Stimulated activated memory B cell treated with anti-CD40 and anti-IgM and Interleukin-4, amounts not matched to agents 10 μg/mL and 1 μg/mL and 100 μg/mL, for 72 hours (primary cell): ENCODE measurements at regions not wholly inside any gene's neighbourhood (a gene's known extent, or its start where the extent isn't known, plus 50 kb on each side); places are given as distances from the start of the nearest gene placed in this dataset.

ENCODE experiments used
- ATAC-seq: fragments of 150-1000 bp; cut with Tn5 transposase; 2 replicates; pipeline ENCODE4 v1.10.0; 2021
- H3K27ac Mint-ChIP-seq: one replicate; pipeline ENCODE4 v1.8.0; 2022; ENCODE audit warnings: mild to moderate bottlenecking, mixed read lengths
- H3K27me3 Mint-ChIP-seq: one replicate; pipeline ENCODE4 v1.8.0; 2022; ENCODE audit warnings: mixed read lengths
- H3K36me3 Mint-ChIP-seq: one replicate; pipeline ENCODE4 v1.8.0; 2022; ENCODE audit warnings: mixed read lengths
- H3K4me1 Mint-ChIP-seq: one replicate; pipeline ENCODE4 v1.8.0; 2022; ENCODE audit warnings: mixed read lengths
- H3K4me3 Mint-ChIP-seq: one replicate; pipeline ENCODE4 v1.8.0; 2022; ENCODE audit warnings: mild to moderate bottlenecking, moderate library complexity, mixed read lengths
- H3K9me3 Mint-ChIP-seq: one replicate; pipeline ENCODE4 v1.8.0; 2022; ENCODE audit warnings: mixed read lengths

- no peak for ATAC-seq
- Mint-ChIP-seq H3K27ac (no peak overlapping the region), H3K36me3 (no peaks in the 10 kb centered on the region), H3K4me3 (no peak overlapping the region), H3K4me1 (no peaks in the 10 kb centered on the region), H3K9me3 (peaks cover 12% of the 10 kb centered on the region), H3K27me3 (no peaks in the 10 kb centered on the region)
These were observed 120.7 kb upstream of the FOXQ1 start for GRCh38 chr6:1191141-1191630.

- no peak overlapping the region for H3K4me3 Mint-ChIP-seq
These were observed 121.5 kb upstream of the FOXQ1 start for GRCh38 chr6:1190366-1190765.

GRCh38 chr6:1188199-1188598 is 123.7 kb upstream of the FOXQ1 start:
- Mint-ChIP-seq H3K4me3 (no peak overlapping the region), H3K9me3 (no peaks in the 10 kb centered on the region), H3K27ac (no peak overlapping the region), H3K4me1 (no peaks in the 10 kb centered on the region), H3K27me3 (no peaks in the 10 kb centered on the region), H3K36me3 (no peaks in the 10 kb centered on the region)
- ATAC-seq = no peak

More at GRCh38 chr6:1190366-1190765, 121.5 kb upstream of the FOXQ1 start:
- Mint-ChIP-seq H3K9me3 (peaks cover 5% of the 10 kb centered on the region), H3K27me3 (no peaks in the 10 kb centered on the region), H3K36me3 (no peaks in the 10 kb centered on the region), H3K4me1 (no peaks in the 10 kb centered on the region), H3K27ac (no peak overlapping the region)
- ATAC-seq = no peak

- H3K4me1 Mint-ChIP-seq = no peaks in the 10 kb centered on the region
- no peaks in the 10 kb centered on the region for H3K27me3 Mint-ChIP-seq
- no peaks in the 10 kb centered on the region for H3K36me3 Mint-ChIP-seq
- ATAC-seq = no peak
- H3K4me3 Mint-ChIP-seq = no peak overlapping the region
- H3K9me3 Mint-ChIP-seq = no peaks in the 10 kb centered on the region
- no peak overlapping the region for H3K27ac Mint-ChIP-seq
These were observed 124.4 kb upstream of the FOXQ1 start for GRCh38 chr6:1187293-1188131.

GRCh38 chr6:1184318-1184717 is 127.6 kb upstream of the FOXQ1 start:
- Mint-ChIP-seq H3K9me3 (no peaks in the 10 kb centered on the region), H3K4me3 (no peak overlapping the region), H3K27ac (no peak overlapping the region), H3K4me1 (no peaks in the 10 kb centered on the region), H3K36me3 (no peaks in the 10 kb centered on the region), H3K27me3 (no peaks in the 10 kb centered on the region)
- no peak for ATAC-seq

- no peak overlapping the region for H3K4me3 Mint-ChIP-seq
- H3K27ac Mint-ChIP-seq = no peak overlapping the region
- peaks cover 2% of the 10 kb centered on the region for H3K27me3 Mint-ChIP-seq
These were observed 129.0 kb upstream of the FOXQ1 start for GRCh38 chr6:1182722-1183521.

GRCh38 chr6:1181939-1182605 is 129.8 kb upstream of the FOXQ1 start:
- Mint-ChIP-seq H3K36me3 (no peaks in the 10 kb centered on the region), H3K4me1 (no peaks in the 10 kb centered on the region), H3K9me3 (no peaks in the 10 kb centered on the region), H3K27me3 (peaks cover 10% of the 10 kb centered on the region), H3K27ac (no peak overlapping the region), H3K4me3 (no peak overlapping the region)
- ATAC-seq = no peak

More at GRCh38 chr6:1182722-1183521, 129.0 kb upstream of the FOXQ1 start:
- Mint-ChIP-seq H3K36me3 (no peaks in the 10 kb centered on the region), H3K4me1 (no peaks in the 10 kb centered on the region), H3K9me3 (no peaks in the 10 kb centered on the region)
- ATAC-seq = no peak

- H3K36me3 Mint-ChIP-seq = no peaks in the 10 kb centered on the region
- peaks cover 20% of the 10 kb centered on the region for H3K27me3 Mint-ChIP-seq
- no peaks in the 10 kb centered on the region for H3K9me3 Mint-ChIP-seq
- ATAC-seq = no peak
- no peaks in the 10 kb centered on the region for H3K4me1 Mint-ChIP-seq
- no peak overlapping the region for H3K27ac Mint-ChIP-seq
- no peak overlapping the region for H3K4me3 Mint-ChIP-seq
These were observed 132.1 kb upstream of the FOXQ1 start for GRCh38 chr6:1179571-1180459.

GRCh38 chr6:1178590-1178989 is 133.3 kb upstream of the FOXQ1 start:
- no peaks in the 10 kb centered on the region for H3K9me3 Mint-ChIP-seq
- H3K27me3 Mint-ChIP-seq = peaks cover 20% of the 10 kb centered on the region
- ATAC-seq = no peak
- no peaks in the 10 kb centered on the region for H3K4me1 Mint-ChIP-seq
- no peak overlapping the region for H3K4me3 Mint-ChIP-seq
- no peak overlapping the region for H3K27ac Mint-ChIP-seq
- no peaks in the 10 kb centered on the region for H3K36me3 Mint-ChIP-seq

- Mint-ChIP-seq H3K4me3 (no peak overlapping the region), H3K36me3 (no peaks in the 10 kb centered on the region), H3K9me3 (peaks cover 2% of the 10 kb centered on the region), H3K4me1 (no peaks in the 10 kb centered on the region), H3K27me3 (peaks cover 20% of the 10 kb centered on the region), H3K27ac (no peak overlapping the region)
- ATAC-seq = no peak
These were observed 135.3 kb upstream of the FOXQ1 start for GRCh38 chr6:1176567-1176966.

- no peak for ATAC-seq
- H3K36me3 Mint-ChIP-seq = no peaks in the 10 kb centered on the region
- peaks cover 2% of the 10 kb centered on the region for H3K9me3 Mint-ChIP-seq
- peaks cover 20% of the 10 kb centered on the region for H3K27me3 Mint-ChIP-seq
- no peak overlapping the region for H3K4me3 Mint-ChIP-seq
- no peak overlapping the region for H3K27ac Mint-ChIP-seq
- H3K4me1 Mint-ChIP-seq = no peaks in the 10 kb centered on the region
These were observed 136.0 kb upstream of the FOXQ1 start for GRCh38 chr6:1175877-1176276.

- ATAC-seq = no peak
- Mint-ChIP-seq H3K4me1 (no peaks in the 10 kb centered on the region), H3K27me3 (peaks cover 24% of the 10 kb centered on the region), H3K4me3 (no peak overlapping the region), H3K27ac (no peak overlapping the region), H3K36me3 (no peaks in the 10 kb centered on the region), H3K9me3 (peaks cover 8% of the 10 kb centered on the region)
These were observed 141.1 kb upstream of the FOXQ1 start for GRCh38 chr6:1170794-1171193.

GRCh38 chr6:1164600-1164999 is 147.3 kb upstream of the FOXQ1 start:
- H3K9me3 Mint-ChIP-seq = peaks cover 6% of the 10 kb centered on the region
- peaks cover 32% of the 10 kb centered on the region for H3K27me3 Mint-ChIP-seq
- no peak overlapping the region for H3K27ac Mint-ChIP-seq
- no peaks in the 10 kb centered on the region for H3K36me3 Mint-ChIP-seq
- no peaks in the 10 kb centered on the region for H3K4me1 Mint-ChIP-seq
- no peak overlapping the region for H3K4me3 Mint-ChIP-seq
- no peak for ATAC-seq

GRCh38 chr6:1163501-1163900 is 148.4 kb upstream of the FOXQ1 start:
- no peak overlapping the region for H3K4me3 Mint-ChIP-seq
- ATAC-seq = no peak
- no peak overlapping the region for H3K27ac Mint-ChIP-seq
- H3K9me3 Mint-ChIP-seq = peaks cover 3% of the 10 kb centered on the region
- H3K4me1 Mint-ChIP-seq = no peaks in the 10 kb centered on the region
- H3K27me3 Mint-ChIP-seq = peaks cover 26% of the 10 kb centered on the region
- no peaks in the 10 kb centered on the region for H3K36me3 Mint-ChIP-seq
